Muscle layer of duodenum (tissue), 2 donors: ENCODE measurements at regions not wholly inside any gene's neighbourhood (a gene's known extent, or its start where the extent isn't known, plus 50 kb on each side); places are given as distances from the start of the nearest gene placed in this dataset.

Experiments used
- H3K27ac ChIP-seq: one replicate; pipeline ENCODE4 v1.7.0; 2013; ENCODE audit warnings: mild to moderate bottlenecking, low read length
- H3K27me3 ChIP-seq: one replicate; pipeline ENCODE4 v1.7.0; 2013; ENCODE audit warnings: low read depth, mild to moderate bottlenecking, control low read depth, low read length
- H3K36me3 ChIP-seq, 2 donors: one replicate each; pipeline ENCODE4 v1.7.0; 2013; ENCODE audit warnings: low read length in 2 of 2, control low read depth in 1 of 2, mild to moderate bottlenecking in 1 of 2; ENCODE audit not compliant: insufficient read depth in 2 of 2, control insufficient read depth in 1 of 2
- H3K4me1 ChIP-seq, 2 donors: one replicate each; pipeline ENCODE4 v1.7.0; 2013; ENCODE audit warnings: low read length in 2 of 2, mild to moderate bottlenecking in 2 of 2, control low read depth in 1 of 2, moderate library complexity in 1 of 2; ENCODE audit not compliant: insufficient read depth in 2 of 2, control insufficient read depth in 1 of 2
- H3K4me3 ChIP-seq, 2 donors: one replicate each; pipeline ENCODE4 v1.7.0; 2013; ENCODE audit warnings: low read length in 2 of 2, low read depth in 1 of 2, mild to moderate bottlenecking in 1 of 2
- H3K9me3 ChIP-seq, 2 donors: one replicate each; pipeline ENCODE4 v1.7.0; 2013; ENCODE audit warnings: low read length in 2 of 2, control low read depth in 1 of 2, mild to moderate bottlenecking in 1 of 2; ENCODE audit not compliant: control insufficient read depth in 1 of 2
- donor health status: healthy.

GRCh38 chr1:96038636-96039035 lies 682.9 kb upstream of the PTBP2 start:
- Histone ChIP-seq H3K27ac (no peak overlapping the region), H3K27me3 (no peaks in the 10 kb centered on the region), H3K4me1 (no peaks in the 10 kb centered on the region), H3K4me3 (no peak overlapping the region), H3K36me3 (no peaks in the 10 kb centered on the region), H3K9me3 (no peaks in the 10 kb centered on the region)

GRCh38 chr1:96039910-96040309 lies 681.7 kb upstream of the PTBP2 start:
- Histone ChIP-seq H3K27me3 (no peaks in the 10 kb centered on the region), H3K27ac (no peak overlapping the region), H3K4me3 (no peak overlapping the region), H3K9me3 (no peaks in the 10 kb centered on the region), H3K4me1 (no peaks in the 10 kb centered on the region), H3K36me3 (no peaks in the 10 kb centered on the region)

- no peak overlapping the region for H3K4me3 ChIP-seq
- no peak overlapping the region for H3K27ac ChIP-seq
- H3K4me1 ChIP-seq = no peaks in the 10 kb centered on the region
- H3K9me3 ChIP-seq = no peaks in the 10 kb centered on the region
- H3K36me3 ChIP-seq = no peaks in the 10 kb centered on the region
- H3K27me3 ChIP-seq = no peaks in the 10 kb centered on the region
These were observed 680.1 kb upstream of the PTBP2 start for GRCh38 chr1:96041470-96041869.

DNA sequence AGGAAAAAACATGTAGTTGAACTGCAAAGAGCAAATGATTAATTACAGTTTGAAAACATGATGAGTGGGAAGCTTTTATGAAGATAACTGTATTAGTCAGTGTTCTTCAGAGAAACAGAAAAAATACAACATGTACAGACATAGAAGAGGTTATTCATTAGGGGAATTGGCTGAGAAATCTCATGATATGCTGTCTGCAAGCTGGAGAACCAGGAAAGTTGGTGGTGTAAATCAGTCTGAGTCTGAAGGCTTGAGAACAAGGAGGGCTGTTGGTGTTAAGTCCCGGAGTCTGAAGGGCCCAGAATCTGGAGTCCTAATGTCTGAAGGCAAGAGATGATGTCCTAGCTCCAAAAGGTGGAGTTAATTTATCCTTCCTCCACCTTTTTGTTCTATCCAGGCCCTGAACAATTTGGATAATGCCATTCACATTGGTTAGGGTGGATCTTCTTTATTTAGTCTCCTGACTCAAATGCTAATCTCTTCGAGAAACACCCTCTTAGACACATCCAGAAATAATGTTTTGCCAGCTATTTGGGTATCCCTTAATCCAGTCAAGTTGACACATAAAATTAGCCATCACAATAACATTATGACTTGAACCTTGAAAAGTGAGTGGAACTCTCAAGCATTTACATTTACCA lies 672.9 kb upstream of the PTBP2 start:
- Histone ChIP-seq H3K27ac (no peak overlapping the region), H3K36me3 (no peaks in the 10 kb centered on the region), H3K9me3 (no peaks in the 10 kb centered on the region), H3K27me3 (no peaks in the 10 kb centered on the region), H3K4me1 (no peaks in the 10 kb centered on the region), H3K4me3 (no peak overlapping the region)

DNA sequence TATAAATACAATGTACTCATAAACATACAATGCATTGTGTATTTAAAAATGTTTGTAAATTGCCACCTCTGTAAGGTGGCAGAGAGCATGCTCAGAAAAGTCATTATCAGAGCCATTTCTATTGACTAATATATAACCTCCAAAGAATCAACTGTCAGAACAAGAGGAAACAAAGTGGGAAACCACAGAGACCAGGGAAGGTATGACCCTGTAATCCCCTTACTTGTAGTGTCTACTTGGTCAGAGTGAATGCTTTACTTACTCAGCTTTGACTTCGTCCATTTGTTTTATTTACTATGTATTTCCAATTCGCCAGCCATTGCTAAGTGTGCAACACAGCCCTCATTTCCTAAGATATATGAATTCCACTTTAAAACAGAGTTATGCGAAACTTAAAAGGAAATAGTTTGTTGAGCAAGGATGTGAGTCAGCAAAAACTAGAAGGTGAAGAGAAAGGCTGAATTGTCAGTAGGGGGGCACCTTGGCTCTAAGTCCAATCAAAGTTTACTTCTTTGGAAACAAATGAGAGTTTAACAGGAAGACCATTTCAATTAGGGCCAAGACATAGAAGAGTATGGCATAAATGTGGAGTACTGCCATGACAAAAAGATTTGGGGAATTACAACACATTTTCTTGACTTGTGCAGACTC lies 671.7 kb upstream of the PTBP2 start:
- no peak overlapping the region for H3K4me3 ChIP-seq

GRCh38 chr1:96059276-96059675 lies 662.3 kb upstream of the PTBP2 start:
- Histone ChIP-seq H3K36me3 (no peaks in the 10 kb centered on the region), H3K4me1 (no peaks in the 10 kb centered on the region), H3K27ac (no peak overlapping the region), H3K4me3 (no peak overlapping the region), H3K9me3 (peaks cover 0 to 3% of the 10 kb centered on the region in 2 donors), H3K27me3 (no peaks in the 10 kb centered on the region)

More for the DNA sequence above, 671.7 kb upstream of the PTBP2 start:
- Histone ChIP-seq H3K36me3 (no peaks in the 10 kb centered on the region), H3K27me3 (no peaks in the 10 kb centered on the region), H3K9me3 (no peaks in the 10 kb centered on the region), H3K27ac (no peak overlapping the region), H3K4me1 (no peaks in the 10 kb centered on the region)

DNA sequence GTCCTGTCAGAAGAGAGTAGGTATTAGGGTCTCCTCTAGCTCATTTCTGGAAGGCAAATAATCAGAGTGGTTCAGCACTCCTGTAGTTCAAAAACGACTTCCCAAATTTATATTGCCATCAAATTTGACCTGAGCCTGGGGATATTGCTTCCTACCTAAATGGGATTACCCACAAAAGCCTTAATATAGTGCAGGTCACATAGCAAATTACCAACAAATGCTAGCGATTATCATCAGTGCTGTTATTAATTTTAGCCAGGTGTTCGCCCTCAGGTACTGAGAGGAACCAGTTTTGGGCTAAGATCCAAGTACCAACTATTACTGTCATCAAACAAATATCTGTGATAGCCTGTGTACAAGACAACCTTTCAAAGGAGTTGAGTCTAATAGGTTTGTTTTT lies 661.8 kb upstream of the PTBP2 start:
- Histone ChIP-seq H3K4me3 (no peak overlapping the region), H3K27me3 (no peaks in the 10 kb centered on the region), H3K9me3 (peaks cover 0 to 3% of the 10 kb centered on the region in 2 donors), H3K4me1 (no peaks in the 10 kb centered on the region), H3K36me3 (no peaks in the 10 kb centered on the region), H3K27ac (no peak overlapping the region)

DNA sequence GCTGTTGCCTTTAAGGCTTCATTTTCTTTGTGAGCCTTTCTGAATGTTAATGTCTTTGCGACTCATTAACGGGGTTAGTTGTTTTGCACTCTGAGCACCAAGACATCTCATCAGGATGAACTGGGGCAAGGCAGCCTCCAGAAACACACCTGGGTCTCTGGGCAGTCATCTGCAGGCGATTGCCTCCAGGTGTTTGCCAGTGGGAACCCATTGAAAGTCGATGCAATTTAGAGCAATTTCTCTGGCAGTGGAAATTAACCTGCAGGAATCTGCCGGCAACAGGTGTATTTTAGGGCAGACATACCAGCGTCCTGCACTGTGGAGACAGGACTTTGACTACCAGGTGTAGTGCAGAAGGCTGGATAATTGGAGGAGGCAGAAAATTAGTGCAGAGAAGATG lies 661.0 kb upstream of the PTBP2 start:
- Histone ChIP-seq H3K27ac (no peak overlapping the region), H3K4me3 (no peak overlapping the region), H3K4me1 (no peaks in the 10 kb centered on the region), H3K36me3 (no peaks in the 10 kb centered on the region), H3K27me3 (no peaks in the 10 kb centered on the region), H3K9me3 (peaks cover 0 to 3% of the 10 kb centered on the region in 2 donors)

- H3K9me3 ChIP-seq = no peaks in the 10 kb centered on the region
- no peaks in the 10 kb centered on the region for H3K4me1 ChIP-seq
- H3K27ac ChIP-seq = no peak overlapping the region
- H3K27me3 ChIP-seq = no peaks in the 10 kb centered on the region
- H3K36me3 ChIP-seq = no peaks in the 10 kb centered on the region
- no peak overlapping the region for H3K4me3 ChIP-seq
These were observed 649.6 kb upstream of the PTBP2 start for GRCh38 chr1:96072021-96072420.

DNA sequence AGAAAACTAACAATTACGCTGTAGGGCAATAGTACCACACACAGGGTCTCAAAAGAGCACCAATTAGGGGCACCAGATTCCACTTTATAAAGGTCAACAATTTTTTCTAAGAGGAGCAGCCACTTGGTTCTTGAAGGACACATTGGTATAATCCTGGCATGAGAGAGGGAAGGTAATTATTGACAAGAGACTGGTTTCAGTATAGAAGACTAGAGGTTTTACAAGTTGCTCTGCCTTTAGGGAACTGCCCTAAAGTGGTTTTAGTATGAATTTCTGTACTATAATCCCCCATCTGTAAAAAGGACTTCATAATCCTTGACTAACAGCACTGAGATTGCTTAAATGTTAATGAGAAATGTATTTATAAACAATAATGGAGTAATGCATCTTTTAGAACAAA lies 648.5 kb upstream of the PTBP2 start:
- Histone ChIP-seq H3K9me3 (no peaks in the 10 kb centered on the region), H3K27ac (no peak overlapping the region), H3K4me1 (no peaks in the 10 kb centered on the region), H3K36me3 (no peaks in the 10 kb centered on the region), H3K27me3 (no peaks in the 10 kb centered on the region), H3K4me3 (no peak overlapping the region)

DNA sequence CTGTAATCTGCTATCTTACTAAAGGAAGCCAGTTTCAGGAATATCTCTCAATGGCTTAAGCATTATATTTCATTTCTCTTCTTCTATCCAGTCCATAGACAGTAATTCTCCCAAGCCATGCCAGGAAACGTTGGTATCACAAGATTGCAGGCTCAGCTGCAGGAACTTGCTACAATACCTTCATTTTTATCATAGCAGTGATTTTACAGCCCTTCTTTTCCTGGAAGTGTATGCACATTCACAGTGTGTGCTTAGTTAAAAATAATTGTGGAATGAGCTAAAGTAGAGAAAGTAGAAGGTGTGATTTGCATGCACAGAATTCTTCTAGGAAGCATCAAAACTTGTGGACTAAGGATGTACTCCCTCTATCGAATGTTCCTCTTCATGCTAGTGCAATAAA lies 647.2 kb upstream of the PTBP2 start:
- no peak overlapping the region for H3K27ac ChIP-seq
- no peaks in the 10 kb centered on the region for H3K27me3 ChIP-seq
- H3K4me3 ChIP-seq = no peak overlapping the region
- no peaks in the 10 kb centered on the region for H3K4me1 ChIP-seq
- no peaks in the 10 kb centered on the region for H3K9me3 ChIP-seq
- H3K36me3 ChIP-seq = no peaks in the 10 kb centered on the region
